GM18858 (cell line): ENCODE measurements at regions not wholly inside any gene's neighbourhood (a gene's known extent, or its start where the extent isn't known, plus 50 kb on each side); places are given as distances from the start of the nearest gene placed in this dataset.
A peak's percentile ranks its signal among the peaks of the same experiment; 100 is the strongest.

Experiments
- ATAC-seq: cut with Tn5 transposase; IDR thresholded peaks from one replicate; pipeline ENCODE4 v1.9.1; 2021; ENCODE audit not compliant: unreplicated experiment

GRCh38 chr2:137823196-137823595 is 141.1 kb upstream of the HNMT start:
- no peak for ATAC-seq

DNA sequence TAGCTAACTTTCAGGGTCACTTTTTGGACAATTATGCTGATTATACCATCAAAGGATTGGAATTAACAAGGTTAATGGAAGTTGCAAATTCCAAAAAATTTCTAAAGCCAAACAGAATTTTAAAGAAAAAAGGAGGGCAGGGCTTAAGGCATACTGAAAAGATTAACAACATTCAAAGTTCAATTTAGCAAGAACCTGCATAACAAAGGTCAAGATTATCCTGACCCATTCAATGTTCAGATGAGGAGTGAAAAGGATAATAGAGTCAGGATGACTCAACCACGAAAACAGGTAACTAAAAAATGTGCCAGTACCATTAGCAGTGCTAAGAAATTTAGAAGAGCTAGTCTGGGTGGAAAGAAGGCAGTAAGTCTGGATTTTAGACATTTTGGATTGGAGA is 139.8 kb upstream of the HNMT start:
- no peak for ATAC-seq

GRCh38 chr2:137826373-137827372 is 137.6 kb upstream of the HNMT start:
- ATAC-seq = peak; percentile 94

GRCh38 chr2:137828624-137829023 is 135.6 kb upstream of the HNMT start:
- no peak for ATAC-seq

GRCh38 chr2:137829251-137829650 is 135.0 kb upstream of the HNMT start:
- ATAC-seq = no peak

GRCh38 chr2:137834760-137835379 is 129.4 kb upstream of the HNMT start:
- ATAC-seq = no peak

- ATAC-seq = no peak
These were observed 127.6 kb upstream of the HNMT start for GRCh38 chr2:137836671-137837070.

GRCh38 chr2:137837830-137838229 is 126.4 kb upstream of the HNMT start:
- ATAC-seq = no peak

DNA sequence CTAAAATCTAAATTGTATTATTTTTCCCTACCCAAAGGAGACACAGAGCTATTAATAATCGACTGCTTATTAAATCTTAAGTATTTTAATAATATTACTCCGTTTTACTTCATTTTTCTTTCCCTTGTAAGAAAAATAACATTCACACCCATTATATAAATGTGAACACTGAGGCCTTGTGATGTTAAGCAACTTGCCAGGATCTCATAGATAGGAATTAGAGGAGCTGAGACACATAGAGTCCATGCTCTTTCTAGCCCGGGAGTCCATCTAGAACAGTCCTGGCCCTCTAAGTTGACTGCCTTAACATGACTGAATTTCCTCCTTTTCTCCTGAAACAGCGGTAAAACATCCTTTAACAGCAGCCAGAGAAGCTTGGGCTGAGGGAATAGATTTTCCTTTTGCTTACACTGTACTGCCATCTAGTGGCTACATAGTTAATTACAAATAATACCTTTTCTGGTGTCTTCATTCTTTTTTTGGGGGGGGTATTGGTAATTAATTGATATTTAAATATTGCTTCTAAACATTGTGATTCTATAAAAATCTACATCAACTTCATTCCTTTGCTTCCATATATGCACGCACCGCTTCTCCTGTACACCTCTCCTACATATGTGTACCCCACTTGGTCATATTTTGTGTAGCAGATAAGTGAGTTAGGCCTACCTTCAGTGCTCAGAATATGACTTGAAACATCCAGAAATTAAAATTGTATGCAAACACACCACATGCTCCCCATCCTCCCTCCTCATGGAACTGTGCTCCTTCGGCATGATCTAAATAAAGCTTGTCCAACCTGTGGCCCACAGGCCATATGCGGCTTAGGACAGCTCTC is 125.8 kb upstream of the HNMT start:
- ATAC-seq = no peak

DNA sequence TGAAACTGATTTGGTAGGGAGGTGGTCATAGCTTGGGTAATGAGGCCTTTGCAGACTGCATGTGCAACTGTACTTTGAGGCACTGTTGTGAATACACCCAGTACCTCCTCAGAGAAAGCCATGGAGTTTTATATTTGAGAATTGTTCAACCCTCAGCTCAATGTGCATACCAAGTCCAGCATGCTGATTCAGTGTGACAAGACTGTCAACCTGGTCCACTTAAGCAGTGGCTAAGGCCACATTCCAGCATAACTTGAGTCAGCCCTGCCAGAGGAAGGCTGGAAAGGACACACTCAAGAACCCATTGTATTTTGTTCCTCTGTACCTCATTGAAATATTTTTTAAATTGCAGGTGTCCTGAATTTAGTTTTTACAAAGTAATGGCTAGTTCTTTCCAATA is 121.8 kb upstream of the HNMT start:
- ATAC-seq = no peak

DNA sequence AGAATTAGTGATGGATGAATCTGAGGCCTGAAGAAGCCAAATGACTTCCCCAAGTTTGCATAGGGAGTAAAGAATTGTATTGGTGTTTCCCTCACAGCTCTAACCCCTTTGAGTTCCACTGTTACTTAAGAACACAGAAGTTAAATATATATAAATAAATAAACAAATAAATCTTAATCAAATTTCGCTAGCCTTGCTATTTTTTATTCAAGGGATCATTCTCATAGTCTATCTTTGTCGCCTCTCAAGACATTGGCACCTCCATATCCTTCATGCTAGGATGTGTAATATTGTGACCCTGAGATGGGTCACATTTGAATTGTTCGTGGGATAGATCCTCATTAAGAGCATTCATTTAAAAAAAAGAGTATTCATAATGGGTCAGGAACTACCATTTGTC is 121.3 kb upstream of the HNMT start:
- no peak for ATAC-seq

- ATAC-seq = no peak
These were observed 118.9 kb upstream of the HNMT start for GRCh38 chr2:137845422-137845821.

- no peak for ATAC-seq
These were observed 117.3 kb upstream of the HNMT start for GRCh38 chr2:137846993-137847392.

DNA sequence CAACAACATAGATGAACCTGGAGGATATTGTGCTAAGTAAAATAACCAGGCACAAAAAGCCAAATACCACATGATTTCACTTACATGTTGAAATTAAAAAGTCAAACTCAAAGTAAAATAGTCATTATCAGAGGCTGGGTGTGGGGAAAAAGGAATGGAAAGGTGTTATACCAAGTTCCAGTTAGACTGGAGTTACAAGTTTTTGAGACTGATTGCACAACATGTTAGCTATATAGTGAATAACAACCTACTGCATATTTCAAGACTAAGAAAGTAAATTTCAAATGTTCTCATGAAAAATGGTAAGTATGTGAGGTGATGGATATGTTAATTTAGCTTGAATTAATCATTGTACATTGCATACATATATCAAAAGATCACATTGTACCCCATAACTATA is 116.8 kb upstream of the HNMT start:
- no peak for ATAC-seq

DNA sequence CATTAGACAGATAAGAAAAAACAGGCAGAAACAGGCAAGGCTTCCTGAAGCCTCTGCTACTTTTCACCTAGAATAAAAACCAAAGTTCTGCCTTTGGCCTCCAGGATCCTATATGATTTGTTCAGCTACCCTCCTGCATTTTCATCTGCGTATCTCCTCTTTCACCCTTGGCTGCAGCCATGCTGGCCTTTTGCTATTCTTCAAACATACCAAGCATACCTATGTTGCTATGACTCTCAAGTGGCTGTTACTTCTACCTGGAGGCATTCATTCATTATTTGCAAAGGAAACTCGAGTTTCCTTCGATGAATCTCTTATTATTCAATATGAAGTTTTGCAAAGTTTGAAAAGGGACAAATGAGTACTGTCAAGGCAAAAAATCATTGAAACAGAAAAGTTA is 106.4 kb upstream of the HNMT start:
- no peak for ATAC-seq

- ATAC-seq = no peak
These were observed 101.6 kb upstream of the HNMT start for GRCh38 chr2:137862651-137863050.

GRCh38 chr2:137865954-137866540 is 98.2 kb upstream of the HNMT start:
- ATAC-seq = peak; percentile 68

DNA sequence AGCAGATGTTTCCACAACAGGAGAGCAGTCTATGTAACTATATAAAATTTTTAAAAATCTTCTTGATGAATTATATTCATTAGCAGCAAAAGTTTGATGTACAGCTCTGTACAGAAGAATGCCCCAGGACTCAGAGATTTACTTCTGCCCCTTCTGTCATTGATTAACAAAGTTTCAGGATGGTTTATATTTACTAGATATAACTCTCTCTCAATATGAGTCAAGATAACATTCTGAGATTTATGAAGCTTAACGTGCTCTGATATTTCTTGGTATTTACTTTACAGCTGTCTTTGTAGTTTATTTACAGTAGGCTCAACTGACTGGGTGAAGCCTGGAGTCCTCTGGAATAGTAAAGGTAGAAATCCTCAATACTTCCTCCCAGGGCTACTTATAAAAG is 93.6 kb upstream of the HNMT start:
- ATAC-seq = peak; percentile 52

DNA sequence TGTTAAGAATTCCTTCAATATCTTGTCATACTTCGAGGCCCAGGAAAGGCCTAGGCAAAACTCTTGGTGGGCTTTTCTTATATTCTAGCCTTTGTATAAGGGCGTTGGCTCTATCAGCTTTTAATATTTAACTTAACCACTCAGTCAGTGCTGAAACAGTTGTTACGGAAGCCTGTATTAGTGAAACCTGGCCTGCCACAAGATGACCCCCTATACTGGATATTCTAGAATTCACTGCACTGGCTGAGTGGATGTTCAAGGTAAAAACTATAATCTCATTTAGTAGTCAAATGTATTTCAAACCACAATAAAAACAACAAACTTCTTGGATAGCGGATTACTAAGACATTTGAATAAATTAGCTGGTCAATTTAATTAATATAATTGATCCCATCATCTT is 91.7 kb upstream of the HNMT start:
- ATAC-seq = no peak

DNA sequence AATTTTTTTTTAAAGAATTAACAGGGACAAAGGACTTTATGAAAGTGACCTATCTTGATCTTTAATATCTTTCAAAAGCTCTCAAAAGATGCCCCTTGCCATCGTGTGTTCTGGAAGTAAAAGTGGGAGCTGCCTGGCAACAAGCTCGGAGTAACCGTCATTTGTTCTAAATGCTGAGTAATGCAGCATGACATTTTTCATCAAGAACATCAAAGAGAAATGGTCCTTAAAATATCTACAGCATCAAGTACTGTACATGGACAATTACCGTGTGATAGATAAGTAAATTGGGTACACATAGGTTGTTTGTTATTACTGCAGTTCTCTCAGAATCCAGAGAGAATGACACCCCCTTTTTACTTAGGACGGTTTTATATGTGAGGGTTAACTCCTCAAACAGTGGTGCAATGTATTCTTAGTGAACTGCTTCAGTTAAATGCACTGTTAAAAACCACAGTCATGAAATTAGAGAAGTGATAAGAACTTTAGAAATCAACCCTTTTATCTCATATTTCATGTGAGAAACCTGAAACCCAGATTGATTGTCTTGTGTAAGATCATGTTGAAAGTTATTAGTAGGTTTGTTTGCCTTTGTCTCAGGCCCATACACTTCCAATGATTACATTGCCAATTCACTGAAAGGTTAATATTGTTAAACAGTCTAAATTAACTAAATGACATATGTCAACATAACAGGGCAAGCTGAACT is 90.6 kb upstream of the HNMT start:
- no peak for ATAC-seq
